HEK293 (cell line): ENCODE measurements at regions not wholly inside any gene's neighbourhood (a gene's known extent, or its start where the extent isn't known, plus 50 kb on each side); places are given as distances from the start of the nearest gene placed in this dataset.

Experiments used
- CTCF ChIA-PET: fragments of 350-600 bp; formaldehyde crosslinking; extraction: SDS; loops from one replicate; lab custom pipeline; 2021; ENCODE audit warnings: antibody characterized with exemption; lab: Yijun Ruan, JAX
- POLR2A ChIA-PET: fragments of 300-600 bp; formaldehyde crosslinking; extraction: SDS; loops from one replicate; lab custom pipeline; 2020; ENCODE audit warnings: antibody characterized with exemption, inconsistent platforms; lab: Yijun Ruan, JAX
- H3K27ac ChIP-seq: fragments of 200-500 bp; sonication (Bioruptor generic); 2 replicates; pipeline ENCODE4 v1.5.1; 2014; ENCODE audit warnings: low read depth, low read length, control low read depth, inconsistent platforms; ENCODE audit errors: extremely low read depth
- H3K36me3 ChIP-seq, 2 experiments: fragments of 200-500 bp in 1 of 2; sonication (Bioruptor generic) in 1 of 2; 1 replicate in 1 of 2; 2 replicates in 1 of 2; pipeline ENCODE4 v1.5.1; 2014 to 2017; ENCODE audit warnings: inconsistent platforms in 2 of 2, low read length in 2 of 2; ENCODE audit not compliant: control insufficient read depth in 2 of 2, insufficient read depth in 1 of 2
- H3K4me1 ChIP-seq: fragments of 200-500 bp; sonication (Bioruptor generic); 2 replicates; pipeline ENCODE4 v1.5.1; 2014; ENCODE audit warnings: mild to moderate bottlenecking, low read length, inconsistent platforms; ENCODE audit not compliant: control insufficient read depth, insufficient read depth
- H3K4me3 ChIP-seq: 2 replicates; pipeline ENCODE4 v1.5.1; 2011; ENCODE audit warnings: low read depth, mild to moderate bottlenecking, control low read depth, low read length, moderate library complexity
- H3K9me3 ChIP-seq: fragments of 200-500 bp; sonication (Bioruptor generic); 2 replicates; pipeline ENCODE4 v1.5.1; 2014; ENCODE audit warnings: low read depth, low read length, inconsistent platforms; ENCODE audit not compliant: control insufficient read depth, insufficient read depth
- EGR2 ChIP-seq: fragments of 450-650 bp; formaldehyde crosslinking; IDR thresholded peaks from 2 replicates; pipeline ENCODE4 v1.5.1; 2016; ENCODE audit warnings: low read depth, missing biosample characterization, missing genetic modification characterization
- GLIS1 ChIP-seq: fragments of 450-650 bp; formaldehyde crosslinking; IDR thresholded peaks from 2 replicates; pipeline ENCODE4 v1.5.1; 2016; ENCODE audit warnings: missing biosample characterization, missing genetic modification characterization
- KLF1 ChIP-seq: fragments of 450-650 bp; formaldehyde crosslinking; IDR thresholded peaks from 2 replicates; pipeline ENCODE4 v1.5.1; 2016; ENCODE audit warnings: missing biosample characterization, missing genetic modification characterization
- KLF16 ChIP-seq: fragments of 450-650 bp; formaldehyde crosslinking; IDR thresholded peaks from 2 replicates; pipeline ENCODE4 v1.5.1; 2017; ENCODE audit warnings: missing biosample characterization, missing genetic modification characterization
- KLF8 ChIP-seq: fragments of 450-650 bp; formaldehyde crosslinking; IDR thresholded peaks from 2 replicates; pipeline ENCODE4 v1.5.1; 2016; ENCODE audit warnings: missing biosample characterization, missing genetic modification characterization
- ZFHX2 ChIP-seq: fragments of 450-650 bp; formaldehyde crosslinking; conservative IDR thresholded peaks from 2 replicates; pipeline ENCODE4 v1.5.1; 2016; ENCODE audit warnings: missing biosample characterization, missing genetic modification characterization
- ZFP3 ChIP-seq: fragments of 450-650 bp; formaldehyde crosslinking; IDR thresholded peaks from 2 replicates; pipeline ENCODE4 v1.5.1; 2016; ENCODE audit warnings: low read depth, missing biosample characterization, missing genetic modification characterization
- ZIC2 ChIP-seq: fragments of 450-650 bp; formaldehyde crosslinking; IDR thresholded peaks from 2 replicates; pipeline ENCODE4 v1.5.1; 2016; ENCODE audit warnings: missing biosample characterization, missing genetic modification characterization
- ZNF169 ChIP-seq: fragments of 450-650 bp; formaldehyde crosslinking; IDR thresholded peaks from 2 replicates; pipeline ENCODE4 v1.5.1; 2016; ENCODE audit warnings: missing biosample characterization, missing genetic modification characterization
- ZNF266 ChIP-seq: fragments of 450-650 bp; formaldehyde crosslinking; IDR thresholded peaks from 2 replicates; pipeline ENCODE4 v1.5.1; 2016; ENCODE audit warnings: missing biosample characterization, missing genetic modification characterization, low read depth
- ZNF311 ChIP-seq: fragments of 450-650 bp; formaldehyde crosslinking; IDR thresholded peaks from 2 replicates; pipeline ENCODE4 v1.5.1; 2017; ENCODE audit warnings: missing biosample characterization, missing genetic modification characterization, borderline replicate concordance
- ZNF501 ChIP-seq: fragments of 450-650 bp; formaldehyde crosslinking; IDR thresholded peaks from 2 replicates; pipeline ENCODE4 v1.5.1; 2016; ENCODE audit warnings: missing biosample characterization, missing genetic modification characterization
- ZNF529 ChIP-seq: fragments of 450-650 bp; formaldehyde crosslinking; IDR thresholded peaks from 2 replicates; pipeline ENCODE4 v1.5.1; 2017; ENCODE audit warnings: missing genetic modification characterization, missing biosample characterization; ENCODE audit not compliant: insufficient replicate concordance
- ZNF530 ChIP-seq: fragments of 450-650 bp; formaldehyde crosslinking; IDR thresholded peaks from 2 replicates; pipeline ENCODE4 v1.5.1; 2016; ENCODE audit warnings: low read depth, missing biosample characterization, missing genetic modification characterization
- ZNF596 ChIP-seq: fragments of 450-650 bp; IDR thresholded peaks from 2 replicates; pipeline ENCODE4 v1.5.0; 2018; ENCODE audit warnings: missing biosample characterization, mild to moderate bottlenecking, missing genetic modification characterization, moderate library complexity
- ZNF624 ChIP-seq: fragments of 450-650 bp; formaldehyde crosslinking; IDR thresholded peaks from 2 replicates; pipeline ENCODE4 v1.5.1; 2017; ENCODE audit warnings: missing biosample characterization, missing genetic modification characterization
- ZNF658 ChIP-seq: fragments of 450-650 bp; formaldehyde crosslinking; IDR thresholded peaks from 2 replicates; pipeline ENCODE4; 2016; ENCODE audit warnings: missing biosample characterization, missing genetic modification characterization
- ZNF701 ChIP-seq: fragments of 450-650 bp; formaldehyde crosslinking; IDR thresholded peaks from 2 replicates; pipeline ENCODE4 v1.5.1; 2016; ENCODE audit warnings: missing biosample characterization, missing genetic modification characterization
- ZSCAN5A ChIP-seq: fragments of 450-650 bp; formaldehyde crosslinking; IDR thresholded peaks from 2 replicates; pipeline ENCODE4 v1.5.1; 2016; ENCODE audit warnings: missing biosample characterization, missing genetic modification characterization
- TF ChIP-seq, protein P1 (sequence below): fragments of 450-650 bp; formaldehyde crosslinking; IDR thresholded peaks from 2 replicates; pipeline ENCODE4 v1.5.1; 2016; ENCODE audit warnings: missing biosample characterization, missing genetic modification characterization
- TF ChIP-seq, protein P2 (sequence below): fragments of 450-650 bp; formaldehyde crosslinking; IDR thresholded peaks from 2 replicates; pipeline ENCODE4 v1.5.1; 2016; ENCODE audit warnings: missing biosample characterization, missing genetic modification characterization
- TF ChIP-seq, protein P3 (sequence below): fragments of 450-650 bp; formaldehyde crosslinking; IDR thresholded peaks from 2 replicates; pipeline ENCODE4 v1.5.1; 2016; ENCODE audit warnings: missing biosample characterization, missing genetic modification characterization

GRCh38 chr5:54774281-54775170 lies 210.9 kb downstream of the ESM1 start:
- Histone ChIP-seq H3K36me3 (no peaks in the 10 kb centered on the region), H3K9me3 (no peaks in the 10 kb centered on the region), H3K4me3 (no peak overlapping the region), H3K4me1 (no peaks in the 10 kb centered on the region), H3K27ac (no peak overlapping the region)
- ChIA-PET CTCF (interaction anchor here (0.7 kb wide), 1 partner anchor 545 kb away, joined by 3 read pairs; no protein-coding TSS in a partner anchor), POLR2A (no interaction called here)
- TF ChIP-seq, protein P1, sequence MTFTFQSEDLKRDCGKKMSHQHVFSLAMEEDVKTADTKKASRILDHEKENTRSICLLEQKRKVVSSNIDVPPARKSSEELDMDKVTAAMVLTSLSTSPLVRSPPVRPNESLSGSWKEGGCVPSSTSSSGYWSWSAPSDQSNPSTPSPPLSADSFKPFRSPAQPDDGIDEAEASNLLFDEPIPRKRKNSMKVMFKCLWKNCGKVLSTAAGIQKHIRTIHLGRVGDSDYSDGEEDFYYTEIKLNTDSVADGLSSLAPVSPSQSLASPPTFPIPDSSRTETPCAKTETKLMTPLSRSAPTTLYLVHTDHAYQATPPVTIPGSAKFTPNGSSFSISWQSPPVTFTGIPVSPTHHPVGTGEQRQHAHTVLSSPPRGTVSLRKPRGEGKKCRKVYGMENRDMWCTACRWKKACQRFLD (tag by site-specific recombination) = no peak
- TF ChIP-seq KLF1 (tag by site-specific recombination) = peak; percentile 78

GRCh38 chr5:54772684-54773083 lies 212.7 kb downstream of the ESM1 start:
- H3K36me3 ChIP-seq = no peaks in the 10 kb centered on the region
- POLR2A ChIA-PET = no interaction called here
- H3K4me1 ChIP-seq = no peaks in the 10 kb centered on the region
- TF ChIP-seq ZNF658 (tag by site-specific recombination) (no peak), ZNF701 (tag by site-specific recombination) (no peak), KLF8 (tag by site-specific recombination) (no peak)
- H3K4me3 ChIP-seq = no peak overlapping the region
- H3K27ac ChIP-seq = no peak overlapping the region
- CTCF ChIA-PET = no interaction called here
- H3K9me3 ChIP-seq = no peaks in the 10 kb centered on the region

GRCh38 chr5:54772231-54772630 lies 213.2 kb downstream of the ESM1 start:
- Histone ChIP-seq H3K36me3 (no peaks in the 10 kb centered on the region), H3K27ac (no peak overlapping the region)
- CTCF ChIA-PET = interaction anchor here (1.4 to 1.7 kb wide), 2 partner anchors 73 to 255 kb away, joined by 4 to 5 read pairs; no protein-coding TSS in a partner anchor
- POLR2A ChIA-PET = no interaction called here
- TF ChIP-seq ZNF311 (tag by site-specific recombination) = no peak
- no peak for TF ChIP-seq GLIS1 (tag by site-specific recombination)
- no peak for TF ChIP-seq ZNF596
- TF ChIP-seq ZNF624 = no peak
- TF ChIP-seq ZFHX2 = 0 out of 2 replicates have a peak, but pooled peaks have one; percentile 10
- peak; percentile 47 for TF ChIP-seq EGR2
- TF ChIP-seq, protein P2, sequence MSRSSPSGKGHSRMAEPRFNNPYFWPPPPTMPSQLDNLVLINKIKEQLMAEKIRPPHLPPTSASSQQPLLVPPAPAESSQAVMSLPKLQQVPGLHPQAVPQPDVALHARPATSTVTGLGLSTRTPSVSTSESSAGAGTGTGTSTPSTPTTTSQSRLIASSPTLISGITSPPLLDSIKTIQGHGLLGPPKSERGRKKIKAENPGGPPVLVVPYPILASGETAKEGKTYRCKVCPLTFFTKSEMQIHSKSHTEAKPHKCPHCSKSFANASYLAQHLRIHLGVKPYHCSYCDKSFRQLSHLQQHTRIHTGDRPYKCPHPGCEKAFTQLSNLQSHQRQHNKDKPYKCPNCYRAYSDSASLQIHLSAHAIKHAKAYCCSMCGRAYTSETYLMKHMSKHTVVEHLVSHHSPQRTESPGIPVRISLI (tag by site-specific recombination) = no peak
- TF ChIP-seq ZFP3 (tag by site-specific recombination) = no peak
- peak; percentile 64 for TF ChIP-seq ZIC2 (tag by site-specific recombination)
- no peak for TF ChIP-seq ZNF169
- TF ChIP-seq, all 188 proteins: peak for 3
- no peak overlapping the region for H3K4me3 ChIP-seq
- H3K4me1 ChIP-seq = no peaks in the 10 kb centered on the region
- no peaks in the 10 kb centered on the region for H3K9me3 ChIP-seq

GRCh38 chr5:54769746-54770145 lies 215.6 kb downstream of the ESM1 start:
- CTCF ChIA-PET = interaction anchor here (0.6 to 1.7 kb wide), 3 partner anchors 27 to 253 kb away, joined by 3 to 5 read pairs (median 3); no protein-coding TSS in a partner anchor
- H3K4me3 ChIP-seq = no peak overlapping the region
- no peak overlapping the region for H3K27ac ChIP-seq
- no peaks in the 10 kb centered on the region for H3K9me3 ChIP-seq
- no peaks in the 10 kb centered on the region for H3K36me3 ChIP-seq
- no peaks in the 10 kb centered on the region for H3K4me1 ChIP-seq
- POLR2A ChIA-PET = no interaction called here
- TF ChIP-seq KLF16 (tag by site-specific recombination) (no peak), ZNF530 (tag by site-specific recombination) (no peak), ZNF529 (tag by site-specific recombination) (no peak), ZNF501 (tag by site-specific recombination) (no peak), ZNF266 (no peak), ZSCAN5A (tag by site-specific recombination) (no peak)
- TF ChIP-seq, protein P3, sequence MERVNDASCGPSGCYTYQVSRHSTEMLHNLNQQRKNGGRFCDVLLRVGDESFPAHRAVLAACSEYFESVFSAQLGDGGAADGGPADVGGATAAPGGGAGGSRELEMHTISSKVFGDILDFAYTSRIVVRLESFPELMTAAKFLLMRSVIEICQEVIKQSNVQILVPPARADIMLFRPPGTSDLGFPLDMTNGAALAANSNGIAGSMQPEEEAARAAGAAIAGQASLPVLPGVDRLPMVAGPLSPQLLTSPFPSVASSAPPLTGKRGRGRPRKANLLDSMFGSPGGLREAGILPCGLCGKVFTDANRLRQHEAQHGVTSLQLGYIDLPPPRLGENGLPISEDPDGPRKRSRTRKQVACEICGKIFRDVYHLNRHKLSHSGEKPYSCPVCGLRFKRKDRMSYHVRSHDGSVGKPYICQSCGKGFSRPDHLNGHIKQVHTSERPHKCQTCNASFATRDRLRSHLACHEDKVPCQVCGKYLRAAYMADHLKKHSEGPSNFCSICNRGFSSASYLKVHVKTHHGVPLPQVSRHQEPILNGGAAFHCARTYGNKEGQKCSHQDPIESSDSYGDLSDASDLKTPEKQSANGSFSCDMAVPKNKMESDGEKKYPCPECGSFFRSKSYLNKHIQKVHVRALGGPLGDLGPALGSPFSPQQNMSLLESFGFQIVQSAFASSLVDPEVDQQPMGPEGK (tag by site-specific recombination) = no peak
